ENCODE measurements at regions not wholly inside any gene's neighbourhood (a gene's known extent, or its start where the extent isn't known, plus 50 kb on each side); places are given as distances from the start of the nearest gene placed in this dataset.

- no peak for TF ChIP-seq CTCF (IDR thresholded peaks at IDR 0.05)
These were observed 572.3 kb upstream of the PKN2 start for GRCh38 chr1:88111816-88112215.

GRCh38 chr1:88117597-88117996, 566.5 kb upstream of the PKN2 start:
- no peak for TF ChIP-seq CTCF (IDR thresholded peaks at IDR 0.05)

- no peak for TF ChIP-seq CTCF (IDR thresholded peaks at IDR 0.05)
These were observed 565.8 kb upstream of the PKN2 start for GRCh38 chr1:88118176-88118845.

- TF ChIP-seq CTCF (IDR thresholded peaks at IDR 0.05): no peak
These were observed 559.5 kb upstream of the PKN2 start for GRCh38 chr1:88124614-88125013.

GRCh38 chr1:88126467-88126866, 557.6 kb upstream of the PKN2 start:
- TF ChIP-seq CTCF (IDR thresholded peaks at IDR 0.05): no peak

GRCh38 chr1:88133991-88134390, 550.1 kb upstream of the PKN2 start:
- no peak for TF ChIP-seq CTCF (IDR thresholded peaks at IDR 0.05)

- no peak for TF ChIP-seq CTCF (IDR thresholded peaks at IDR 0.05)
These were observed 548.8 kb upstream of the PKN2 start for GRCh38 chr1:88134983-88135921.
